ENCODE measurements at regions not wholly inside any gene's neighbourhood (a gene's known extent, or its start where the extent isn't known, plus 50 kb on each side); places are given as distances from the start of the nearest gene placed in this dataset.

GRCh38 chr1:201761871-201762270 is 67.1 kb upstream of the IPO9 start:
- DNase-seq, result no peak
- intact Hi-C loops (cut with DNase I), result no loop called here
- Histone ChIP-seq H3K27ac (no peak overlapping the region), H3K4me1 (replicated peaks in 1 of 2) (peaks cover 0 to 13% of the 10 kb centered on the region in 2 donors), H3K4me3 (no peak overlapping the region), H3K36me3 (replicated peaks in 1 of 2) (no peaks in the 10 kb centered on the region), H3K9me3 (replicated peaks in 1 of 3) (no peaks in the 10 kb centered on the region), H3K27me3 (no peaks in the 10 kb centered on the region)
- TF ChIP-seq POLR2A (IDR thresholded peaks at IDR 0.05), result no peak
- TF ChIP-seq CTCF (IDR thresholded peaks at IDR 0.05), result no peak
- 94 to 95% (median 94%) methylated on average over 4 of the region's 4 CpGs for WGBS, 4 donors

- no peak overlapping the region for H3K27ac ChIP-seq
- H3K36me3 ChIP-seq (replicated peaks in 1 of 2), result no peaks in the 10 kb centered on the region
- WGBS, 4 donors, result 84 to 93% (median 90%) methylated on average over 2 of the region's 2 CpGs
- H3K9me3 ChIP-seq (replicated peaks in 1 of 3), result no peaks in the 10 kb centered on the region
- no peak for DNase-seq
- peaks cover 0 to 13% of the 10 kb centered on the region in 2 donors for H3K4me1 ChIP-seq (replicated peaks in 1 of 2)
- no peaks in the 10 kb centered on the region for H3K27me3 ChIP-seq
- H3K4me3 ChIP-seq, result no peak overlapping the region
- no peak for TF ChIP-seq POLR2A (IDR thresholded peaks at IDR 0.05)
- no peak for TF ChIP-seq CTCF (IDR thresholded peaks at IDR 0.05)
- intact Hi-C loops (cut with DNase I), result no loop called here
These were observed 66.6 kb upstream of the IPO9 start for GRCh38 chr1:201762381-201762780.

- no peak for DNase-seq
- Histone ChIP-seq H3K27me3 (no peaks in the 10 kb centered on the region), H3K4me3 (no peak overlapping the region), H3K27ac (no peak overlapping the region), H3K9me3 (replicated peaks in 1 of 3) (no peaks in the 10 kb centered on the region), H3K36me3 (replicated peaks in 1 of 2) (no peaks in the 10 kb centered on the region), H3K4me1 (replicated peaks in 1 of 2) (peaks cover 0 to 13% of the 10 kb centered on the region in 2 donors)
- no peak for TF ChIP-seq POLR2A (IDR thresholded peaks at IDR 0.05)
- TF ChIP-seq CTCF (IDR thresholded peaks at IDR 0.05), result no peak
- WGBS, 4 donors, result 68 to 86% (median 80%) methylated on average over 7 of the region's 7 CpGs
- intact Hi-C loops (cut with DNase I), result no loop called here
These were observed 65.4 kb upstream of the IPO9 start for GRCh38 chr1:201763455-201764140.

- Histone ChIP-seq H3K27me3 (no peaks in the 10 kb centered on the region), H3K36me3 (replicated peaks in 1 of 2) (no peaks in the 10 kb centered on the region), H3K27ac (no peak overlapping the region), H3K9me3 (replicated peaks in 1 of 3) (no peaks in the 10 kb centered on the region), H3K4me1 (replicated peaks in 1 of 2) (peaks cover 0 to 13% of the 10 kb centered on the region in 2 donors), H3K4me3 (no peak overlapping the region)
- intact Hi-C loops (cut with DNase I), result no loop called here
- DNase-seq, result no peak
- no peak for TF ChIP-seq POLR2A (IDR thresholded peaks at IDR 0.05)
- no peak for TF ChIP-seq CTCF (IDR thresholded peaks at IDR 0.05)
- WGBS, 4 donors, result 81 to 93% (median 84%) methylated on average over 4 of the region's 4 CpGs
These were observed 64.8 kb upstream of the IPO9 start for GRCh38 chr1:201764166-201764565.
